NCI-H2196 (cell line): ENCODE measurements at regions not wholly inside any gene's neighbourhood (a gene's known extent, or its start where the extent isn't known, plus 50 kb on each side); places are given as distances from the start of the nearest gene placed in this dataset.
"Not testable (repeated sequence)": the region's sequence is repeated elsewhere in the genome, so short reads cannot be mapped to it uniquely, and the experiment has no call there.

Experiments used
- DNase-seq: peaks from one replicate; lab custom pipeline; 2025; ENCODE audit not compliant: unreplicated experiment; lab: John Stamatoyannopoulos, UW

DNA sequence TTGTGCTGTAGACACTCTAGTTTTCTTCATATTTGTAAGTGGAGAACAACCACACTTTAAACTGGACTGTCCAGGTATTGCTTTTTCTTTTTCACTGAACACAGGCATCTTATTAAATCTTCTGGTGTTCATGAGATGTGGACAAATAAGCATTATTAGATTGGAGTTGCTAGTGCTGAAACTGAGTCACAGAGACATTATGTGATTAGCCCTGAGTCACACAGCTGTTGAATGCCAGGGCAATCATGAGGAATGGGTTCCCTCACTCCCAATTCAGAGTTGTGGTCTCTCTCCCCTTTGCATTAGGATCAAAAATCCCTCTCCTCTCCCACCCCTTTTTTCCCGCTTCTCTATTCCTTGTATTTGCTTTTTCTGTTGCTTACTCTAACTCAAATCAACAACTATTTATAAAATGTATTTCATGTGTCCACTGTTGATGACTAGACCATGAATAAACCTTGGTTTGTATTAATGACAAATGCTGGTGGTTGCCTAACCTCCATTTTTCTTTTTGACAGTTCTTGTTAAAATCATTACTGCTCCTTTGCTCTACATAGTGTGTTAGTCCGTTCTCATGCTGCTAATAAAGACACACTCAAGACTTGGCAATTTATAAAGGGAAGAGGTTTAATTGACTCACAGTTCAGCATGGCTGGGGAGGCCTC, 738.2 kb downstream of the BRINP1 start:
- no peak for DNase-seq

DNA sequence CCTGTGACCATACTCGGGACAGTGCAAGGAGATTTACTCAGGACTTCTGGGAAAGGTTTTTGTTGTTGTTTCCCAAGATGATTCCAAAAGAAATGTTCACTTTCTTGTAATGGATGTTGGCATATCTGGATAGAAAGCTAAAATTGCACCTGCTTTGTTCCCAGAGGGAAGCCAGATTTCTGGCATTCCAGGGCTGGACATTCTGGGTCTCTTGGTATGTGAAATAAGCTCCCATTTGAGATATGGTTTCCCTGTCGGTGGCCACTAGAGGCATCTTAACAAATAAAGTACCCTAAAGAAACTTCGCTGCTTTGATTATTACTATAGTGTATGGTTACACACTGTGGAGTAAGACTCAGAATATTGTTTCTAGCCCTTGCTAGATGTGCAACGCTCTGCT, 737.3 kb downstream of the BRINP1 start:
- DNase-seq, result no peak

DNA sequence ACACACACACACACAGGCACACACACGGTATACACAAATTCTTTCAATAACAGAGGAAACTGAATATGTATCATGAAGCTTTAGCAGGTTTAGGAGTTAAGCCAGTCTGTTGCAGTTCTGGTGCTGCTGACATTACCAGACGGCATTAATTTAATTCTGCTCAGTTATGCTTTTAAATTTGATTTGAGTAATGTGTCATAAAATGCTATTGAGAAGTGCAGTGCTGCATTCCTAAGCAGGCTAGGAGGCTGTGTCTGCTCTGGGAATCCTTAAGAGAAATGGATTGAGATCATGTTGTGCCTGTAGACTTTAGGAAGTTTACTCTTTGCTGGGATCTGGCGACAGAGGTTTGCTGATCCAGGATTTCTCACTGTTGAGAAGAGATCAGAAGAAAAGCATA, 733.8 kb downstream of the BRINP1 start:
- no peak for DNase-seq

DNA sequence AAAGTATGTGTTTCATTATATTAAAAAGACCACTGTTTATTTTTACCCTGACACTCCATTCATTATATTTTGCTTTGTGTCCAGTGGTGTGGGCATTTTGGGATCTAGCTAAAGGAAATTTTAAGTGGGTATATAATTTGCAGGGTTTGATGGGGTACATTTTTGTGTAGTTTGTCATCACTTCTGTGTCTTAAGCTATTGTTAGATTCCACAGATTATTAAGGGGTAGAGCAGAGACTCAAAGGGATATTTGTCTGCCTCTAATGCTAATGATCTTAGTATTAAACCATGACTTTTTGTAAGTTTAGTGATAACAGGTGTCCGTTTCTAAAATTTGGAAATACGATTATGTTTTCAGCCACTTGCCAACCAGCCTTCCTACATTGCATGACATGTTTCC, 731.6 kb downstream of the BRINP1 start:
- DNase-seq, result no peak

DNA sequence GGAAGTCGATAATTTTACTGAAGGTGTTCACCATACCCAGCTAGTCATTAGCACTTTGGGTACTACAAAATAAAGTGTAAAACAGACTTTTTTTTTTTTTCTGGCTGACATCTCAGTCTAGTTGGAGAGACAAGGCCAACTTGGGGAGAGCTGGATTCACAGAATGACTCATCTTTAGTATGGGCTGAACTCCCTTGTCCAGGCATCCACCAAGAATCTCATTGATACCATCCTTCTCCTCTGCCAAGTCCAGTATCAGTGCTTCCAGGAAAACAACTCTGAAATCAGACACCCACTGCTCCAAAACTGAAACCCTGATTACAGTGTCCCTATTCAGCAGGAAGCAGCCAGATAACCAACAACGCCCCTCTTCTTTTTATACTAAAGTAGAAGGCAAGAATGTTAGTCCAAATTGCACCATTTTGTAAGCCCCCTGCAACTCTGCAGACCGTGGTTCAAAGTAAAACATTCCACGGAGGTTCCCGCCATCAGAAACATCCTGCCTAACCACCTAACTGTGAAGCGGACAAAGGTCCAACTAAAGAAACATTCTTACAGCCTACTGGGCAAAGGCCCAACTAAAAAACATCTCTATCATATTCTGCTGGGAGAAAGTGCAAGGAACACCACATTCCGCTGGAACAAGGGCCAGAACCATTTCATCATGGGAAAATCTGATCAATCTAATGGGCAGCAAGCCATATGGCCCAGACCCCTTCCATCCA, 728.2 kb downstream of the BRINP1 start:
- no peak for DNase-seq

DNA sequence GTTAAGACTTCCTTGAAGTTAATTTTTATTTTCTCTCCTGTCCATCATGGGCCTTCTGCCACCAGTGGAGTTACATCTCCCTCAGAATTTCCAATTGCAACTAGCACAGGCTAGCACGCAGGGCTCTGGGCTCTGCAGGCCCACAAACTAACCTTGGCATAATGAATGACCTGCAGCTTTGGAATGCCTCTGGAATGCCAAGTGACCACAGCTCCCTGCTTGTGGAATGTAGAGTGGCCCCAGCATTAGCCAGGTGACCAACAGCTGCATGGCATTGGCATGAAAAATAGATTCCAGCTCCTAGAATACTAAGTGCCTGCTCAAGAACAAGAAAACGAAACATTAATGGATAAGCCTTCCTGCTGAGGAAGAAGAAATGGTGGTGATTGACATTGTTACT, 726.1 kb downstream of the BRINP1 start:
- no peak for DNase-seq

DNA sequence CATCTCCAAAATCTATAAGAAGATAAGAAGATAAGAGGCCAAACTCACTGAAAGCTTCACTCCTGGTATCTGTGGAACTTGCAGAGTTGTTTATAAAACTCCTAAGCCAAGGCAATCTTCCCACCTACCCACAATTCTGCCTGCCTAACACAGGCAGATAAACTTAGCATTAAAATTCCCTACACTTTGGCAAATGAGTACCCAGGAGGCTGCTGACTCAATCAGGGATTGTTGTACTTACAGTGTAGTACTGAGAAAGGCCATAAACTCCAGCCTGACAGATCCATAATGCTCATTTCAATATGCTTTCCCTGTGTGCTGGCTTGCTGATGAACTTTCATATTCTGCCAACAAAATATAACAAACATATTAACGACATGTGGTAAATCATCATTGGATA, 725.2 kb downstream of the BRINP1 start:
- DNase-seq, result no peak

DNA sequence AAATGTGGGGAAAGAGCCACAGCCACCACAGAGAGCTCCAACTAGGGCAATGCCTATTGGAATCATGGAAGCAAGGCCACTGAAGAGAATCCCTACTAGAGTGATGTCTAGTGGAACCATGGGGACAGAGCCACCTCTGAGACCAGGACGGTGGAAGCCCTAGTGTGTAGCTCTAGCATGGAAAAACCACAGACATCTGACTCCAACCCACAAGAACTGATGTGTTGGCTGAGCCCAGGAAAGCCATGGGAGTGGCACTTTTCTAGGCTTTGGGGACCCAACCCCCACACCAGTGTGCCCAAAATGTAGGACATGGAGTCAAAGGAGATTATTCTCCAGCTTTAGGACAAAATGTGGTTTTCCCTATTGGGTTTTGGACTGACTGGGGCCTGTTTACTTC, 721.9 kb downstream of the BRINP1 start:
- DNase-seq, result no peak

DNA sequence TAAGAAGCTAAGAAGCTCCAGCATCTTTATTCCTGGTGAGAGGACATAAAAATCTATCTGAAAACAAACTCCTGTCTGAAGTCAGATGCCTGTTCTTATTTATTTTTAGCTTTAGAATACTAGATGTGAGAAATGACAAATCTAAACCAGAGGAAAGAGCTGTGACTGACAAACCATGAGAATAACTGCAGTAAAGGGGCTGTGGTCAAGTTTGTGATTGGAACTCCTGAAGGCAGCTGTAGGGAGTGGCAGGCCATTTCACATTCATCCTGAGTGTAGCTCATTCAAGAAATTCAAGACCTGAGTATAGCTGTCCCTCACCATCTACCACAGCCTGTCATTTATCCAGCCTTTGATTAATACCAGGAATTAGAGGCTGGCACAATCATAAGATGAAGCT, 718.8 kb downstream of the BRINP1 start:
- no peak for DNase-seq

DNA sequence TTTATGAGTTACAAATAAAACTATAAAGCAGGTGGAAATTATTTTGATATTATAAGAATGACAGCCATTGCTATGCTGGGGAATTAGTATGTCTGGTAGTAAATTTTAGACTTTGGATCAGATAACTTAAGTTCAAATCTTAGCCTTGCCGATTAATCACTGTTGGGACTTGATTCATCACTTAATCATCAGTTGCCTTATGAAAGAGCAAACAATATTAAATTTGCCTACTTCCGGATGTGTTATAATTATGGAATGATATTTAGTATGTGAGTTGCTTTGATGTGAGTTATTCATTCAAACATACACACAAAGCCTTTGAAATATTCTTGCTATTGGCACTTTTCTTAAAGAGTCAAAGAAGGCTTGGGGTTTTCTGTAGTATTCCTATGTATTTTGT, 717.7 kb downstream of the BRINP1 start:
- no peak for DNase-seq

DNA sequence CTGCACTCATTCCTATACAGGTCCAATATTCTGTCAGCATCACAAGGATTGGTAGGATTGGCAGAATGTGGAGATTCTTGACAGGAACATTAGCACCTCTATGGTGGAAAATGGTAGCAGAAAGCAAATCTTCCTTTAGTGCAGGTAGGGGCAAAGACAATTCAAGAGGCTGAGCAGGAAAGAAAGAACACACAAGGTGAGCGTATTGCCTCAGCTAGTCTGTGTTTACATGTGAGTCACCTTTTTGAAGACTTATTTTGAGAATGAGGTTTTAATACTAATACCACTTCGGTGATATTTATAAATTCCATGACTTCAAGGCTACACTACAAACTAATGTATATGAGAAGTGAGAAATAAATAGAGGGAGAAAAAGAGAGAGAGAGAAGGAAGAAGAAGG, 717.0 kb downstream of the BRINP1 start:
- no peak for DNase-seq

DNA sequence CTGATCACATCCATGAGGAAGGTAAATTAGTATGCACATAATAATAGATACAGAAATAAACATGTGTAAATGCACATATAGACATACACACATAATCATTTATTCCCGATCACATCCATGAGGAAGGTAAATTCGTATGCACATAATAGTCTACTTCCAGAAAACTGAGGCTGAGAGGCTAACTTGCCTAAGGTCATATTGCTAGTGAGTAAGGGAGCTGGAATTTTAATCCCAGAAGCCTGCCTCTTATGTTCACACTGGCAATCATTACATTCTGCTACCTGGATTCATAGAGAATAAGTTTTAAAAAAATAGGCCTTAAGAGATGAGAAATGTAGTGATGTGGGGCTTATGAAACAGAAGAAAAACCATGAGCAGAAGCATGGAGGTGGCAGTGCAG, 716.3 kb downstream of the BRINP1 start:
- no peak for DNase-seq

DNA sequence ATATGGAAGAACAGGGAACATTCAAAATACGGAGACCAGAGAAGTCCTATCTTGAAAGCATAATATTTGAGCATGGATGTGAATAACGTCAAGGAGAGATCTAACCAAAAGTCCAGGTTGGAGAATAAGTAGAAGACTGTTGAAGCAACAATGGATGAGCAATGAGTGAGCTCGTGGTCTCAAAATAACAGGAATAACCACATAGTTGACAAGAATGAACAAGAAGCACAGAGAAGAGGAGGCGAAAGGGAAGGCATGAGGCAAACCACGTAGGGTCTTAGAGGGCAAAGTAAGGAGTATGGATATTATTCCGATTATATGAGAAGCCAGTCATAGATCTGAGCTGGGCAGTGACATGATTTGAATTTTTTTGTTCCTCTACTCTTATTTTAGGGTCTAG, 710.2 kb downstream of the BRINP1 start:
- DNase-seq, result no peak

DNA sequence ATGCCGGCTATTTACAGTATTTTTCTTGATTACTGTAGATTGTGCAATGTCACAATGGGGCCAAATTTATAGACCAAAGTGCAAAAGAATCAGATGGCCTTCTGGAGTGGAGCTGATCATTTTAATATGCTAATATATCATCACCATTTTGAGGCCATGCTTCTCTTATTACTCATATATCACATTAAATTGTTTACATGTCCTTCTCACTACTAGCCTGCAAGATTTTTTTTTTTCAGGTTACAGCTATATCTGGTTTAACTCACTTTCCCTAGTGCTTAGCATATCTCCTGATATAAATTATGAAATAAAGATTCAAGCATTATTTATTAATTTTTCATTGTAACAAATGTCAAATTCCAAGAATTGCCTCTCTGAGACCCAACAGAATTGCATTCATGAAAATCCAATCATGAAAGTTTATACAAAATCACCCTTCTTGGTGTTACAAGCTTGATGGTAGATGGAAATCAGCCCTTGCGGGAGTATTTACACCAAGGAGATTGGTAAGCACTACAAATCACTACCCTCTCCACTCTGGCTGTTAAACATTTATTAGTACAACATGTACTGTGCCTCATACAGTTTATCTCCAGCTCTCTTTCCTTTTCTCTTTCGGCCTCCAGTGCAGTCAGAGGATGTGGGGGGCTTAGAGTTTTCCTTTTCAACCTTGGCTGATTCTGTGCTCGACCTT, 703.9 kb downstream of the BRINP1 start:
- DNase-seq, result no peak

DNA sequence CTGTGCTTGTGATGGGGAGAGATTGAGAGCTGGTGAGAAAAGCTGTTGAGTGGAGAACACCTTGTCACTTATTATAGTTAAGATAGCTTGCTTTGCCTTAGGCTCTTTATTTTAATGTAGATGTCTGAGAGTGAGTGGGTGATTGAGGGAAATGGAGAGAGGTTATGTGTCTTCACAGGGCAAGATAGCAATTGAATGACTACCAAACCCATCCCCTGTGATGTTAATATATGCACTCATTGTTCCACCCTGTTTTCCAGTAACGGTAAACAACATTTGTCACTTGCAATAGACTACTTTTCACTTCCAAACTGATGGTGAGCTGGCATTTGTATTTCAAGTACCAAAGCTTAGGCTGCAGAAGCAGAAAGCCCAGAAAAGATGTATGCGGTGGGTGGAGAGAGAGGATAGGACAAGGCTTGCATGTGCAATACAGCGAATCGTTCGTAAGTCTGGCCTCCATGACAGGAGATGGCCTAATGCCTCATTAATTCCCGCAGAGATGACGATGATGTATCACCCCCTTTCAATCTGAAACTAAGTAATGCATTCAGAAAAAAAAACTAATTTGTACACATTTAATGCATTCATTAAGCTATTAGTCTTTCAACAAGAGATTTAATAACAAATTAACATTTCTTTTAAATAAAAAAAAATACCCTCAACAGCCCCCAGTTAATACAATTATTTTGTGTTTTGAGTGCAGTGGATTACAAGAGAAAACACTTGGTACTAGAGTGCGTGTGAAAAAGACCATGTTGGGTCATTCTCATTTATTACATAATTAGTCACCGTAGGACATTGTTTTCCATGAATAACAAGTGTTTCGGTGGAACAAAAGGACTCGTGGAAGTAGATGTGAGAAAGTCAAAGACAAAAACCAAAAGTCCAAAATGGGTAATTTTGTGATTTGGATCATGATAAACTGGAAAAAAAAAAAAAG, 699.0 kb downstream of the BRINP1 start:
- DNase-seq, result no peak

DNA sequence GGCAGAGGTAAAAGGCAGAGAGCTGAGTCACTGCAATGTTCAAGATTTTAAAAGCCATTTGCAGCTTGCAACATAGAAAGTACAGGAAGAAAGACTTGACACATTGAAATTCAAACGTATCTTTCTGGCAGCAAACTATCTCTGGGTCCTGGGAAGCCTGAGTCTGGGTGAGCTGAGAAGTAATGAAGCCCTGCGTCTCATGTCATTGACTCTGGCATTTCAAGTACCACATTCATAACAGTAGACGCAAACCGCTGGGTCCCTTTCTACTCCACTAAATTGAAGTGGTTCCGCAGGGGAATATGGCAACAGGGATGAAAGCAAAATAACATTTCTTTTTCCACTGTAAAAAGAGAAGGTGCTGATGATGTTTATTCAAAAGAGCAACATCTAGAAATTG, 694.3 kb downstream of the BRINP1 start:
- DNase-seq, result no peak

DNA sequence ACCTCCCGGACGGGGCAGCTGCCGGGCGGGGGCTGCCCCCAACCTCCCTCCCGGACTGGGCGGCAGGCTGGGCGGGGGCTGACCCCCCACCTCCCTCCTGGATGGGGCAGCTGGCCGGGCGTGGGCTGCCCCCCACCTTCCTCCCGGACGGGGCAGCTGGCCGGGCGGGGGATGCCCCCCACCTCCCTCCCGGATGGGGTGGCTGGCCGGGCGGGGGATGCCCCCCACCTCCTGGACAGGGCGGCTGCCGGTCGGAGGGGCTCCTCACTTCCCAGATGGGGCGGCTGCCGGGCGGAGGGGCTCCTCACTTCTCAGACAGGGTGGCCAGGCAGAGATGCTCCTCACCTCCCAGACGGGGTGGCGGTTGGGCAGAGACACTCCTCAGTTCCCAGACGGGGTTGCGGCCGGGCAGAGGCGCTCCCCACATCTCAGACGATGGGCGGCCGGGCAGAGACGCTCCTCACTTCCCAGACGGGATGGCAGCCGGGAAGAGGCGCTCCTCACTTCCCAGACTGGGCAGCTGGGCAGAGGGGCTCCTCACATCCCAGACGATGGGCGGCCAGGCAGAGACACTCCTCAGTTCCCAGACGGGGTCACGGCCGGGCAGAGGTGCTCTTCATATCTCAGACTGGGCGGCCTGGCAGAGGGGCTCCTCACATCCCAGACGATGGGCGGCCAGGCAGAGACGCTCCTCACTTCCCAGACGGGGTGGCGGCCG, 691.1 kb downstream of the BRINP1 start:
- not testable (repeated sequence) for DNase-seq

DNA sequence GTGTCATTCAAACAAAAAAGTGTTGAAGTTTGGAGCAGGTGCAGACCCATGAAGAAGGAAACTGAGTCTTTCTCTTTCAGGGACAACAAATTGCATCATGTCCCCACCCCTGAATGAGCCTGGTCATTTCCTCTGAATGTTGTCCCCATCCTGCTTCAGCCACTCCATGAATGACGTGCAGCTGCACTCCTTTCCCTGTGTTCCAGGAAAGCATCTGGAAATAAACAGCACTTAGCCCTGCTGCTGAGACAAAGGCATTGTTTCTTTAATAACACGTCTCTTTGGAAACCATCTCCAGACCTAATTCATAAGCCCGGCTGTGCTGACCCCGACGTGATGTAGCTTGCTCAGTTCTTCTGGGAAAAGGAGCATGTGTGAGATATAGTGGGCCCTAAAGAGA, 682.3 kb downstream of the BRINP1 start:
- peak; percentile 12 for DNase-seq

DNA sequence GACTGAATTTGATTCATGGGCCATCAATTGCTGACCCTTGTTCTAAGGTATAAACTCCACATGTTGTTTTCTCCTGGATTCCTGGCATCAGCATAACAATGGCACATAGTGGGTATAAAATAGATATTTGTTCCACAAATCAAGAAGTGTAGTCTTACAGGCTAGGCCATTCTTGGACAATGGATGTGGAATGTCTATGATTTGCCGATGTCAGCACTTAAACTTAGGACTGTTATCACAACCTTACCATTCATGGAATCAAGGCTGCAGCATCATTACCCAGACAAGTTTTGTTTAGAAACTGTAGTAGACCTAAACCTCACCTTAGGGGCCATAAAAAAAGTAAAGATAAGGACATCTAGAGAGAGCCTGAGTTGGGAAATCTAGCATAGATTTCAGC, 680.0 kb downstream of the BRINP1 start:
- DNase-seq, result no peak

DNA sequence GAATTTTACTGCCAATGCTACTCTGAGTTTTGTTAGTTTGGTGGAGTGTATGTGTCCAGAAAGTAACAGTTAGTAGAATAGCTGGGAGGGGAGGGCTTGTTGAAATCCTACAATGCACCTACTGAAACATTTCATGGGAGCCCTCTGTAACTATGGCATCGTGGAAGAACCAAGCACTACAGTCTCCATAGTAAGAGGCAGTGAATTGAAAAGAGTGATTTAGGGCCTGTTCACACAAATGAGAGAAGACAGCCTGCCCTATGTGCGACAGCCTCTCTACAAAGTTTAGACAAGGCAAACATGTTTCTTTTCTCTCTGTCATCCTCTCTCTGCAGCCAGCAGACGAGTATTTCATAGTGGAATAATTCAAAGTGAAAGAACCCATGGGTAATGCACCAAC, 676.6 kb downstream of the BRINP1 start:
- DNase-seq, result no peak

DNA sequence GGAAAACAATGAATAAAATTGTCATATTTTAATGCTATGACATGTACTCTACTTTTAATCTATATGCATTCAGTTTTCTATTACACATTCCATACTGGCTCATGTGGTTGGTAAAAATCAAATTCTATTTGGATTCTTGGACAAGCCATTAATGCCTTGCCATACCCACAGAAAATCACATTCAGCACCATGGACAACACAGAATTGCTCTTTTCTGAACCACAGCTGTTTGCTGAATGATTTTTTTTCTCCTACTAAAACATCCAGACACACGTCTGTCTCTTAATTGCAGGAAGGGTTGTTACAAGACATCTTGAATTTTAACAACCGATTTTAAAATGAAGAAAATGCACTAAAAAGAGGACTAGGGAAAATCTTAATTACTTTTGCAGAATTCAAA, 675.6 kb downstream of the BRINP1 start:
- no peak for DNase-seq
